ENCODE measurements at regions not wholly inside any gene's neighbourhood (a gene's known extent, or its start where the extent isn't known, plus 50 kb on each side); places are given as distances from the start of the nearest gene placed in this dataset.

DNA sequence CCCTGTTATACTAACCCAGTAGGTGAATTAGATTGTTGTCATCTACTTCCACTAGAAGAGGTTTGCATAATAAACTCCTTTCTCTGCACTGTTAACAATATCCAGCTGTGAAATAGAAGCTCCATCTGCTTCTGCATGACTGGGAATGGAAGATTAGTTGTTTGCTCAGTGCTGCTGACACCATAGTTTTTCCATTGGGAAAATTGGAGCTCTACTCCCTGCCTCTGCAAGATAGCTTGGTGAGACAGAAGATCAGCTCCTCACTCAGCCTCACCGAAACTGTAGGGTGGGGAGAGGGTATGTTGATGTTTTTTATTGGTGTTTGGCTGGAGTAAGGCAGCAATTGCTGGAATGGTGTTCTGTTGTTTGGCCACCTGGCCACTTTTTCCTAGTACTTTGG, 331.6 kb upstream of the ADAMTS5 start:
- TF ChIP-seq, protein P1, sequence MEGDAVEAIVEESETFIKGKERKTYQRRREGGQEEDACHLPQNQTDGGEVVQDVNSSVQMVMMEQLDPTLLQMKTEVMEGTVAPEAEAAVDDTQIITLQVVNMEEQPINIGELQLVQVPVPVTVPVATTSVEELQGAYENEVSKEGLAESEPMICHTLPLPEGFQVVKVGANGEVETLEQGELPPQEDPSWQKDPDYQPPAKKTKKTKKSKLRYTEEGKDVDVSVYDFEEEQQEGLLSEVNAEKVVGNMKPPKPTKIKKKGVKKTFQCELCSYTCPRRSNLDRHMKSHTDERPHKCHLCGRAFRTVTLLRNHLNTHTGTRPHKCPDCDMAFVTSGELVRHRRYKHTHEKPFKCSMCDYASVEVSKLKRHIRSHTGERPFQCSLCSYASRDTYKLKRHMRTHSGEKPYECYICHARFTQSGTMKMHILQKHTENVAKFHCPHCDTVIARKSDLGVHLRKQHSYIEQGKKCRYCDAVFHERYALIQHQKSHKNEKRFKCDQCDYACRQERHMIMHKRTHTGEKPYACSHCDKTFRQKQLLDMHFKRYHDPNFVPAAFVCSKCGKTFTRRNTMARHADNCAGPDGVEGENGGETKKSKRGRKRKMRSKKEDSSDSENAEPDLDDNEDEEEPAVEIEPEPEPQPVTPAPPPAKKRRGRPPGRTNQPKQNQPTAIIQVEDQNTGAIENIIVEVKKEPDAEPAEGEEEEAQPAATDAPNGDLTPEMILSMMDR (IDR thresholded peaks at IDR 0.05) = no peak
- TF ChIP-seq EZH2 (IDR thresholded peaks at IDR 0.05) (no peak), EZH2phosphoT487 (IDR thresholded peaks at IDR 0.05) (no peak)
